ENCODE measurements at regions not wholly inside any gene's neighbourhood (a gene's known extent, or its start where the extent isn't known, plus 50 kb on each side); places are given as distances from the start of the nearest gene placed in this dataset.

- Mint-ChIP-seq H3K27me3 (peaks cover 3% of the 10 kb centered on the region), H3K4me1 (no peaks in the 10 kb centered on the region), H3K9me3 (no peaks in the 10 kb centered on the region), H3K4me3 (no peak overlapping the region), H3K27ac (no peak overlapping the region), H3K36me3 (ENCODE audit: low read depth) (no peaks in the 10 kb centered on the region)
- ATAC-seq (replicated peaks) = no peak
Measured at GRCh38 chr1:195954848-195955247, 653.4 kb downstream of the KCNT2 start.

GRCh38 chr1:195951313-195951712 is 656.9 kb downstream of the KCNT2 start:
- Mint-ChIP-seq H3K4me1 (no peaks in the 10 kb centered on the region), H3K4me3 (no peak overlapping the region), H3K36me3 (ENCODE audit: low read depth) (no peaks in the 10 kb centered on the region), H3K27me3 (peaks cover 3% of the 10 kb centered on the region), H3K27ac (no peak overlapping the region), H3K9me3 (no peaks in the 10 kb centered on the region)
- no peak for ATAC-seq (replicated peaks)

GRCh38 chr1:195948123-195948895 is 659.9 kb downstream of the KCNT2 start:
- Mint-ChIP-seq H3K4me1 (no peaks in the 10 kb centered on the region), H3K9me3 (no peaks in the 10 kb centered on the region), H3K36me3 (ENCODE audit: low read depth) (no peaks in the 10 kb centered on the region), H3K4me3 (no peak overlapping the region), H3K27ac (no peak overlapping the region), H3K27me3 (peaks cover 3% of the 10 kb centered on the region)
- ATAC-seq (replicated peaks) = peak; percentile 7

GRCh38 chr1:195946500-195946899 is 661.7 kb downstream of the KCNT2 start:
- Mint-ChIP-seq H3K4me1 (no peaks in the 10 kb centered on the region), H3K27ac (no peak overlapping the region), H3K27me3 (no peaks in the 10 kb centered on the region), H3K36me3 (ENCODE audit: low read depth) (no peaks in the 10 kb centered on the region), H3K9me3 (no peaks in the 10 kb centered on the region), H3K4me3 (no peak overlapping the region)
- ATAC-seq (replicated peaks) = no peak

GRCh38 chr1:195941795-195942194 is 666.4 kb downstream of the KCNT2 start:
- no peaks in the 10 kb centered on the region for H3K4me1 Mint-ChIP-seq
- no peak for ATAC-seq (replicated peaks)
- H3K27ac Mint-ChIP-seq = no peak overlapping the region
- no peaks in the 10 kb centered on the region for H3K27me3 Mint-ChIP-seq
- no peaks in the 10 kb centered on the region for H3K9me3 Mint-ChIP-seq
- no peak overlapping the region for H3K4me3 Mint-ChIP-seq
- H3K36me3 Mint-ChIP-seq (ENCODE audit: low read depth) = no peaks in the 10 kb centered on the region

- Mint-ChIP-seq H3K9me3 (no peaks in the 10 kb centered on the region), H3K27me3 (no peaks in the 10 kb centered on the region), H3K36me3 (ENCODE audit: low read depth) (no peaks in the 10 kb centered on the region), H3K27ac (no peak overlapping the region), H3K4me1 (no peaks in the 10 kb centered on the region), H3K4me3 (no peak overlapping the region)
- ATAC-seq (replicated peaks) = no peak
Measured at GRCh38 chr1:195941314-195941713, 666.9 kb downstream of the KCNT2 start.

- no peaks in the 10 kb centered on the region for H3K27me3 Mint-ChIP-seq
- H3K4me1 Mint-ChIP-seq = no peaks in the 10 kb centered on the region
- ATAC-seq (replicated peaks) = no peak
- H3K4me3 Mint-ChIP-seq = no peak overlapping the region
- no peaks in the 10 kb centered on the region for H3K36me3 Mint-ChIP-seq (ENCODE audit: low read depth)
- H3K9me3 Mint-ChIP-seq = no peaks in the 10 kb centered on the region
- H3K27ac Mint-ChIP-seq = no peak overlapping the region
Measured at GRCh38 chr1:195939844-195940243, 668.4 kb downstream of the KCNT2 start.

GRCh38 chr1:195934817-195935553 is 673.3 kb downstream of the KCNT2 start:
- Mint-ChIP-seq H3K36me3 (ENCODE audit: low read depth) (no peaks in the 10 kb centered on the region), H3K27me3 (no peaks in the 10 kb centered on the region), H3K4me3 (no peak overlapping the region), H3K9me3 (no peaks in the 10 kb centered on the region), H3K27ac (no peak overlapping the region), H3K4me1 (no peaks in the 10 kb centered on the region)
- no peak for ATAC-seq (replicated peaks)

GRCh38 chr1:195933835-195934234 is 674.4 kb downstream of the KCNT2 start:
- no peaks in the 10 kb centered on the region for H3K36me3 Mint-ChIP-seq (ENCODE audit: low read depth)
- no peak for ATAC-seq (replicated peaks)
- H3K27me3 Mint-ChIP-seq = no peaks in the 10 kb centered on the region
- no peaks in the 10 kb centered on the region for H3K9me3 Mint-ChIP-seq
- H3K4me1 Mint-ChIP-seq = no peaks in the 10 kb centered on the region
- no peak overlapping the region for H3K4me3 Mint-ChIP-seq
- no peak overlapping the region for H3K27ac Mint-ChIP-seq

- peaks cover 8% of the 10 kb centered on the region for H3K9me3 Mint-ChIP-seq
- no peak for ATAC-seq (replicated peaks)
- H3K4me3 Mint-ChIP-seq = no peak overlapping the region
- no peaks in the 10 kb centered on the region for H3K27me3 Mint-ChIP-seq
- H3K36me3 Mint-ChIP-seq (ENCODE audit: low read depth) = no peaks in the 10 kb centered on the region
- H3K4me1 Mint-ChIP-seq = no peaks in the 10 kb centered on the region
- no peak overlapping the region for H3K27ac Mint-ChIP-seq
Measured at GRCh38 chr1:195915826-195916225, 692.4 kb downstream of the KCNT2 start.

GRCh38 chr1:195909061-195909460 is 699.2 kb downstream of the KCNT2 start:
- H3K27me3 Mint-ChIP-seq = no peaks in the 10 kb centered on the region
- ATAC-seq (replicated peaks) = no peak
- no peaks in the 10 kb centered on the region for H3K36me3 Mint-ChIP-seq (ENCODE audit: low read depth)
- no peaks in the 10 kb centered on the region for H3K9me3 Mint-ChIP-seq
- no peaks in the 10 kb centered on the region for H3K4me1 Mint-ChIP-seq
- no peak overlapping the region for H3K4me3 Mint-ChIP-seq
- H3K27ac Mint-ChIP-seq = no peak overlapping the region

GRCh38 chr1:195908121-195908520 is 700.1 kb downstream of the KCNT2 start:
- H3K36me3 Mint-ChIP-seq (ENCODE audit: low read depth) = no peaks in the 10 kb centered on the region

GRCh38 chr1:195903203-195903602 is 705.0 kb downstream of the KCNT2 start:
- H3K4me1 Mint-ChIP-seq = no peaks in the 10 kb centered on the region
- peaks cover 3% of the 10 kb centered on the region for H3K27me3 Mint-ChIP-seq
- no peak overlapping the region for H3K4me3 Mint-ChIP-seq
- H3K9me3 Mint-ChIP-seq = no peaks in the 10 kb centered on the region
- no peak overlapping the region for H3K27ac Mint-ChIP-seq
- no peak for ATAC-seq (replicated peaks)
- no peaks in the 10 kb centered on the region for H3K36me3 Mint-ChIP-seq (ENCODE audit: low read depth)

More at GRCh38 chr1:195908121-195908520, 700.1 kb downstream of the KCNT2 start:
- Mint-ChIP-seq H3K4me3 (no peak overlapping the region), H3K4me1 (no peaks in the 10 kb centered on the region), H3K27me3 (no peaks in the 10 kb centered on the region), H3K27ac (no peak overlapping the region), H3K9me3 (no peaks in the 10 kb centered on the region)
- no peak for ATAC-seq (replicated peaks)

- Mint-ChIP-seq H3K27ac (no peak overlapping the region), H3K4me1 (no peaks in the 10 kb centered on the region), H3K36me3 (ENCODE audit: low read depth) (no peaks in the 10 kb centered on the region), H3K4me3 (no peak overlapping the region), H3K9me3 (no peaks in the 10 kb centered on the region), H3K27me3 (peaks cover 4% of the 10 kb centered on the region)
- no peak for ATAC-seq (replicated peaks)
Measured at GRCh38 chr1:195902779-195903178, 705.5 kb downstream of the KCNT2 start.

GRCh38 chr1:195899762-195900352 is 708.4 kb downstream of the KCNT2 start:
- H3K27me3 Mint-ChIP-seq = peaks cover 4% of the 10 kb centered on the region
- no peak overlapping the region for H3K4me3 Mint-ChIP-seq
- no peaks in the 10 kb centered on the region for H3K36me3 Mint-ChIP-seq (ENCODE audit: low read depth)
- no peaks in the 10 kb centered on the region for H3K9me3 Mint-ChIP-seq
- no peak overlapping the region for H3K27ac Mint-ChIP-seq
- H3K4me1 Mint-ChIP-seq = no peaks in the 10 kb centered on the region
- ATAC-seq (replicated peaks) = no peak

All from activated T-helper 17 cell treated with anti-CD3 and anti-CD28 coated beads, Interleukin-2, amount 50 U/mL, for 72 hours (primary cell).